ENCODE measurements at regions not wholly inside any gene's neighbourhood (a gene's known extent, or its start where the extent isn't known, plus 50 kb on each side); places are given as distances from the start of the nearest gene placed in this dataset.

GRCh38 chr11:19506816-19507486 is 205.7 kb upstream of the NAV2 start:
- no peak for TF ChIP-seq POLR2A (IDR thresholded peaks at IDR 0.05)
- TF ChIP-seq CTCF (IDR thresholded peaks at IDR 0.05): no peak
- no peak for TF ChIP-seq EP300 (IDR thresholded peaks at IDR 0.05)
- TF ChIP-seq POLR2AphosphoS5 (IDR thresholded peaks at IDR 0.05): no peak
